H1 (cell line): ENCODE measurements at regions not wholly inside any gene's neighbourhood (a gene's known extent, or its start where the extent isn't known, plus 50 kb on each side); places are given as distances from the start of the nearest gene placed in this dataset.

Experiments
- SAP30 ChIP-seq: fragments of 300-600 bp; sonication (generic); IDR thresholded peaks from 2 replicates; pipeline ENCODE4 v1.7.1; 2012; ENCODE audit warnings: low read length, moderate library complexity, mild to moderate bottlenecking, inconsistent platforms; ENCODE audit not compliant: insufficient read depth, insufficient replicate concordance

GRCh38 chr18:27862041-27862682 is 314.8 kb downstream of the CDH2 start (continued):
- TF ChIP-seq SAP30, result no peak
